AG04450 (cell line): ENCODE measurements at regions not wholly inside any gene's neighbourhood (a gene's known extent, or its start where the extent isn't known, plus 50 kb on each side); places are given as distances from the start of the nearest gene placed in this dataset.

Experiments
- CTCF ChIA-PET: fragments of 300-600, 350-600 bp; formaldehyde crosslinking; extraction: SDS; loops from one replicate; lab custom pipeline; 2022; ENCODE audit warnings: antibody characterized with exemption, inconsistent platforms; lab: Charles Lee
- POLR2A ChIA-PET: fragments of 350-600 bp; formaldehyde crosslinking; extraction: SDS; loops from one replicate; lab custom pipeline; 2021; ENCODE audit warnings: antibody characterized with exemption, inconsistent platforms; lab: Yijun Ruan, JAX
- DNase-seq: peaks from one replicate; pipeline ENCODE4 v3.0.0-alpha.2; 2011; ENCODE audit warnings: low read depth, low spot score
- H3K27ac ChIP-seq: one replicate; pipeline ENCODE4 v1.5.1; 2012; ENCODE audit warnings: low read depth, low read length, control low read depth
- H3K27me3 ChIP-seq: one replicate; pipeline ENCODE4 v1.6.0; 2012; ENCODE audit warnings: low read length; ENCODE audit not compliant: control insufficient read depth, insufficient read depth
- H3K4me3 ChIP-seq: 2 replicates; pipeline ENCODE4 v1.5.1; 2011; ENCODE audit warnings: mild to moderate bottlenecking, low read depth, low read length, control low read depth
- H3K9me3 ChIP-seq: 2 replicates; pipeline ENCODE4 v1.5.1; 2012; ENCODE audit warnings: low read length; ENCODE audit not compliant: control insufficient read depth, insufficient read depth
- TF ChIP-seq, protein P1 (sequence below): IDR thresholded peaks from 2 replicates; pipeline ENCODE4 v1.5.1; 2011; ENCODE audit warnings: low read depth, low read length, control low read depth, inconsistent platforms

DNA sequence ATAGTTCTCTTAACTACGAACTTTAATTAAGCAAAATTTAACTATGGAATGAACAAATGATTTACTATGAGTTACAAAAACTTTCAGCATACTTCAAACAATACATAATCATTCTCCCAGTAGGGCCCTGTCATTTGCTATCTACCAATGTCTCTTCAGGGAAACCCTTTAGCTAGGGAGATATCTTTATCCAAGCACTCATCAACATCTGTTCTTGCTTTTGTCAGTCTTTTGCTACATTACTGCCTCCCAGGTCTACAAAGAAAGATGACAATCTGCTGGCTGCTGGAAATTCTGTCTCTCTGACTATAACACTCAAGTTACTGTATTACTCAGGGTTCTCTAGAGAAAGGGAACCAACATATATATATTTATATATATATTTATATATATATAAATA, 1626.3 kb upstream of the CELF4 start:
- H3K27ac ChIP-seq, result no peak overlapping the region
- H3K4me3 ChIP-seq, result no peak overlapping the region
- CTCF ChIA-PET, result no interaction called here
- no peaks in the 10 kb centered on the region for H3K9me3 ChIP-seq
- POLR2A ChIA-PET, result no interaction called here
- TF ChIP-seq, protein P1, sequence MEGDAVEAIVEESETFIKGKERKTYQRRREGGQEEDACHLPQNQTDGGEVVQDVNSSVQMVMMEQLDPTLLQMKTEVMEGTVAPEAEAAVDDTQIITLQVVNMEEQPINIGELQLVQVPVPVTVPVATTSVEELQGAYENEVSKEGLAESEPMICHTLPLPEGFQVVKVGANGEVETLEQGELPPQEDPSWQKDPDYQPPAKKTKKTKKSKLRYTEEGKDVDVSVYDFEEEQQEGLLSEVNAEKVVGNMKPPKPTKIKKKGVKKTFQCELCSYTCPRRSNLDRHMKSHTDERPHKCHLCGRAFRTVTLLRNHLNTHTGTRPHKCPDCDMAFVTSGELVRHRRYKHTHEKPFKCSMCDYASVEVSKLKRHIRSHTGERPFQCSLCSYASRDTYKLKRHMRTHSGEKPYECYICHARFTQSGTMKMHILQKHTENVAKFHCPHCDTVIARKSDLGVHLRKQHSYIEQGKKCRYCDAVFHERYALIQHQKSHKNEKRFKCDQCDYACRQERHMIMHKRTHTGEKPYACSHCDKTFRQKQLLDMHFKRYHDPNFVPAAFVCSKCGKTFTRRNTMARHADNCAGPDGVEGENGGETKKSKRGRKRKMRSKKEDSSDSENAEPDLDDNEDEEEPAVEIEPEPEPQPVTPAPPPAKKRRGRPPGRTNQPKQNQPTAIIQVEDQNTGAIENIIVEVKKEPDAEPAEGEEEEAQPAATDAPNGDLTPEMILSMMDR, result no peak
- no peak for DNase-seq
- no peaks in the 10 kb centered on the region for H3K27me3 ChIP-seq

DNA sequence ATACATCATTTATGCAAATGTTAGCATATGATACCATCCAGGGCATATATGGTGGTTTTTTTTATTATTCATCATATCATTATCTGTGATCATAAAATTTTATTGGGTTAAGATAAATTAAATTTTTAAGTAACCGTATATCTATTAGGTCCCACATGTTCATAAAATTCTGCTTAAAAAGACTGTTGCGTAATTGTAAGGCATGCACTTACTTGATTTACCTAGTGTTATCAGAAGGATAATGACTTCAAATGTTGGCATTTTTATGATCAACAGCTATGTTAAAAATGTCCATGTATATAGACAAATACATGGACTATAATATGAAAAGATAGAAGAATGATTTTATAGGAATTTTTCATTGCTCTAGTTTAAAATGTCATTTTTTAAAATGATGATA, 1625.5 kb upstream of the CELF4 start:
- no peak overlapping the region for H3K27ac ChIP-seq
- ChIA-PET POLR2A (no interaction called here), CTCF (no interaction called here)
- TF ChIP-seq, protein P1, result no peak
- H3K9me3 ChIP-seq, result no peaks in the 10 kb centered on the region
- H3K4me3 ChIP-seq, result no peak overlapping the region
- no peaks in the 10 kb centered on the region for H3K27me3 ChIP-seq
- no peak for DNase-seq

DNA sequence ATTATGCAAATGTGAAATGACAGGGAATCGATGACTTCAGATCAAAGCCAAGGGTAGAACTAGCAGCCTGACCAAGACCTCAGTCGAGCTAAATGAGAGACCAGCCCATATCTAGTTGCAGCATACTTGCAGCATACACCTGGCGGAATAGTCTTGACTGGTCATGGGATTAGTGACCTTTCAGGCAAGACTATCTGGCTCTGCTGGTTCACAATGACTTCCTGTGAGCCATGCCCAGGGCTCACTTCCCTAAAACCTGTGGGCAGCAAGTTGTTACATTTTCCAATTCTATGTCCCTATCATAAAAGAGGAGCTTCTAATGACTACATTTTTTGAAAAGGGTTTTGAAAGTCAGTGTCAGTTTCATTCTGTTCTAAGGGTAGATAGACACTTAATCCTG, 1624.9 kb upstream of the CELF4 start:
- H3K27me3 ChIP-seq, result no peaks in the 10 kb centered on the region
- POLR2A ChIA-PET, result no interaction called here
- DNase-seq, result no peak
- CTCF ChIA-PET, result no interaction called here
- no peak overlapping the region for H3K4me3 ChIP-seq
- TF ChIP-seq, protein P1, result no peak
- H3K9me3 ChIP-seq, result no peaks in the 10 kb centered on the region
- H3K27ac ChIP-seq, result no peak overlapping the region

DNA sequence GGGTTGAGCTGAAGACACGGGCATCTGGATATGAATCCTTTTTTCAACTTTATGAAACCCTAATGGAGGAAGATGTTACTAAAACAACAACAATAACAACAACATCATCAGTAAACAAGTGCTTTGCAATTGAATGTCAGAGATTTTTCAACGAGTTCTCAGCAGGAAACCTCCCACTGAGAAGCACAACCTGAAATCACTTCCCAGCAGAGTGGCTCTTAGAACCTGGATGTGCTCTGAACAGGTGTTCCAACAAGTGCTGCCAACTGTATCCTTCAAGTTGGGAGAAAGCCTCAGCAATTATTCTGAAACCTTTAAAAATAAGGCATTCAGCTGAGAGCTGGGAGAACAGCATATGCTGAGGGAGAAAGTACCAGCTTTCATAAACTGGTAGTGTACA, 1622.7 kb upstream of the CELF4 start:
- Histone ChIP-seq H3K9me3 (no peaks in the 10 kb centered on the region), H3K4me3 (no peak overlapping the region), H3K27ac (no peak overlapping the region), H3K27me3 (no peaks in the 10 kb centered on the region)
- ChIA-PET POLR2A (no interaction called here), CTCF (interaction anchor here (0.6 kb wide), 1 partner anchor 971 kb away, joined by 3 read pairs; no protein-coding TSS in a partner anchor)
- TF ChIP-seq, protein P1, result no peak
- no peak for DNase-seq

DNA sequence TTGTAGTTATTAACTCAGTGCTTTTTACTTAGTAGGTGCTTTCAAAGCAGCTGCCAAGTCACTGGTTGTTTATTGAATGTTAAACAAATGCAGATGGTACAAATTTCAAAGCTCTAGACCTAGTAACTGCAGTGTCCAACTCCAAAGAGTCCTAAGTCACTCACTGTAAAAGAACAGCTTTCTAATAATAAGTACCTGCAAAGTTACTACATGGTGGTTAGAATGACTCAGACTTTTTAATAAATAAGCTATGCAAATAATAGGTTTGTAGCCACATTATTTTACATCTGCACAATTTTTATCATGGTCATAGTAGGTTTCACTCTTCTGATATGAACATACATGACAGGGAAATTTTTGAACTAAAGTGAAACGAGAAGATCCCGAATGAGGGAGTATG, 1620.4 kb upstream of the CELF4 start:
- no peak overlapping the region for H3K4me3 ChIP-seq
- H3K9me3 ChIP-seq, result no peaks in the 10 kb centered on the region
- TF ChIP-seq, protein P1, result no peak
- CTCF ChIA-PET, result no interaction called here
- H3K27ac ChIP-seq, result no peak overlapping the region
- no peaks in the 10 kb centered on the region for H3K27me3 ChIP-seq
- POLR2A ChIA-PET, result no interaction called here
- no peak for DNase-seq
